WTC11 (cell line): ENCODE measurements at regions not wholly inside any gene's neighbourhood (a gene's known extent, or its start where the extent isn't known, plus 50 kb on each side); places are given as distances from the start of the nearest gene placed in this dataset.

Source experiments
- FOXJ3 ChIP-seq: sonication (generic); formaldehyde crosslinking; IDR thresholded peaks from 2 replicates; pipeline ENCODE4 v1.9.0; 2021; ENCODE audit warnings: missing genetic modification reagents, mild to moderate bottlenecking, borderline replicate concordance
- JUN ChIP-seq: sonication (generic); formaldehyde crosslinking; IDR thresholded peaks from 2 replicates; pipeline ENCODE4 v1.8.0; 2023; ENCODE audit warnings: mild to moderate bottlenecking, missing genetic modification reagents
- TP53 ChIP-seq: sonication (generic); formaldehyde crosslinking; IDR thresholded peaks from 2 replicates; pipeline ENCODE4 v1.8.1; 2023; ENCODE audit warnings: mild to moderate bottlenecking, missing genetic modification reagents
- TF ChIP-seq, protein P1 (sequence below): sonication (generic); formaldehyde crosslinking; IDR thresholded peaks from 2 replicates; pipeline ENCODE4 v1.8.1; 2022; ENCODE audit warnings: mild to moderate bottlenecking, missing genetic modification reagents, moderate library complexity, borderline replicate concordance
- TF ChIP-seq, protein P2 (sequence below): fragments of 200-600 bp; IDR thresholded peaks from 2 replicates; pipeline ENCODE4 v1.8.0; 2022; ENCODE audit warnings: antibody characterized with exemption
- TF ChIP-seq, protein P3 (sequence below): sonication (generic); formaldehyde crosslinking; IDR thresholded peaks from 2 replicates; pipeline ENCODE4 v1.8.0; 2023; ENCODE audit warnings: missing genetic modification reagents
- TF ChIP-seq, protein P4 (sequence below): sonication (generic); formaldehyde crosslinking; IDR thresholded peaks from 2 replicates; pipeline ENCODE4 v1.8.0; 2022; ENCODE audit warnings: mild to moderate bottlenecking, missing genetic modification reagents

DNA sequence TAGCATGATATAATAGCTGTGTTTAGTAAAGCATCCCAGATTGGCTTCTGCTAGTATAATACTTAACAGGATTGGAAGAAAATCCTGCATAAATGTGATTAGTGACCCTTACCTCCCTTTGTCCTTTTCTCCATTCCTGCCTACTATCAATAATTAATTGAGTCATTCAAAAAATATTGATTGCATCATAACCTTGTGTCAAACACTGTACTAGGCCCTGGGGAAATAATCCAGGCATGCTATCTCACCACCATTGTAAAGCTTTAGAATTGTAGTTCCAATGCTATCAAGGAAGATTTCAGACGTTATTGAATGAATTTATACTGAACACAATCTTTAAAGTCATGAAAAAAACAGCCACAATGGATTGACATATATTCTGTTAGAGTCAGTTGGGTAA lies 378.6 kb upstream of the DDHD1 start:
- TF ChIP-seq, protein P1, sequence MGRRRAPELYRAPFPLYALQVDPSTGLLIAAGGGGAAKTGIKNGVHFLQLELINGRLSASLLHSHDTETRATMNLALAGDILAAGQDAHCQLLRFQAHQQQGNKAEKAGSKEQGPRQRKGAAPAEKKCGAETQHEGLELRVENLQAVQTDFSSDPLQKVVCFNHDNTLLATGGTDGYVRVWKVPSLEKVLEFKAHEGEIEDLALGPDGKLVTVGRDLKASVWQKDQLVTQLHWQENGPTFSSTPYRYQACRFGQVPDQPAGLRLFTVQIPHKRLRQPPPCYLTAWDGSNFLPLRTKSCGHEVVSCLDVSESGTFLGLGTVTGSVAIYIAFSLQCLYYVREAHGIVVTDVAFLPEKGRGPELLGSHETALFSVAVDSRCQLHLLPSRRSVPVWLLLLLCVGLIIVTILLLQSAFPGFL (CRISPR knock-in tag) = no peak
- TF ChIP-seq, protein P2, sequence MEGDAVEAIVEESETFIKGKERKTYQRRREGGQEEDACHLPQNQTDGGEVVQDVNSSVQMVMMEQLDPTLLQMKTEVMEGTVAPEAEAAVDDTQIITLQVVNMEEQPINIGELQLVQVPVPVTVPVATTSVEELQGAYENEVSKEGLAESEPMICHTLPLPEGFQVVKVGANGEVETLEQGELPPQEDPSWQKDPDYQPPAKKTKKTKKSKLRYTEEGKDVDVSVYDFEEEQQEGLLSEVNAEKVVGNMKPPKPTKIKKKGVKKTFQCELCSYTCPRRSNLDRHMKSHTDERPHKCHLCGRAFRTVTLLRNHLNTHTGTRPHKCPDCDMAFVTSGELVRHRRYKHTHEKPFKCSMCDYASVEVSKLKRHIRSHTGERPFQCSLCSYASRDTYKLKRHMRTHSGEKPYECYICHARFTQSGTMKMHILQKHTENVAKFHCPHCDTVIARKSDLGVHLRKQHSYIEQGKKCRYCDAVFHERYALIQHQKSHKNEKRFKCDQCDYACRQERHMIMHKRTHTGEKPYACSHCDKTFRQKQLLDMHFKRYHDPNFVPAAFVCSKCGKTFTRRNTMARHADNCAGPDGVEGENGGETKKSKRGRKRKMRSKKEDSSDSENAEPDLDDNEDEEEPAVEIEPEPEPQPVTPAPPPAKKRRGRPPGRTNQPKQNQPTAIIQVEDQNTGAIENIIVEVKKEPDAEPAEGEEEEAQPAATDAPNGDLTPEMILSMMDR = no peak
- TF ChIP-seq, protein P3, sequence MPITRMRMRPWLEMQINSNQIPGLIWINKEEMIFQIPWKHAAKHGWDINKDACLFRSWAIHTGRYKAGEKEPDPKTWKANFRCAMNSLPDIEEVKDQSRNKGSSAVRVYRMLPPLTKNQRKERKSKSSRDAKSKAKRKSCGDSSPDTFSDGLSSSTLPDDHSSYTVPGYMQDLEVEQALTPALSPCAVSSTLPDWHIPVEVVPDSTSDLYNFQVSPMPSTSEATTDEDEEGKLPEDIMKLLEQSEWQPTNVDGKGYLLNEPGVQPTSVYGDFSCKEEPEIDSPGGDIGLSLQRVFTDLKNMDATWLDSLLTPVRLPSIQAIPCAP (CRISPR knock-in tag) = no peak
- TF ChIP-seq TP53 (no peak), JUN (no peak), FOXJ3 (CRISPR knock-in tag) (no peak)
- TF ChIP-seq, protein P4, sequence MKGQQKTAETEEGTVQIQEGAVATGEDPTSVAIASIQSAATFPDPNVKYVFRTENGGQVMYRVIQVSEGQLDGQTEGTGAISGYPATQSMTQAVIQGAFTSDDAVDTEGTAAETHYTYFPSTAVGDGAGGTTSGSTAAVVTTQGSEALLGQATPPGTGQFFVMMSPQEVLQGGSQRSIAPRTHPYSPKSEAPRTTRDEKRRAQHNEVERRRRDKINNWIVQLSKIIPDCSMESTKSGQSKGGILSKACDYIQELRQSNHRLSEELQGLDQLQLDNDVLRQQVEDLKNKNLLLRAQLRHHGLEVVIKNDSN (CRISPR knock-in tag) = no peak
